Neural crest cell (in vitro differentiated cells): ENCODE measurements at regions not wholly inside any gene's neighbourhood (a gene's known extent, or its start where the extent isn't known, plus 50 kb on each side); places are given as distances from the start of the nearest gene placed in this dataset.

Experiments used
- DNase-seq: peaks from one replicate; pipeline ENCODE4 v3.0.0; 2021; ENCODE audit warnings: low read depth, mixed read lengths, low spot score
- H3K27ac Mint-ChIP-seq: one replicate; pipeline ENCODE4 v1.8.0; 2021; ENCODE audit warnings: mild to moderate bottlenecking, mixed read lengths; ENCODE audit not compliant: unreplicated experiment
- H3K27me3 Mint-ChIP-seq: 2 replicates; pipeline ENCODE4 v1.8.0; 2021; ENCODE audit warnings: low read depth, mild to moderate bottlenecking, mixed read lengths
- H3K36me3 Mint-ChIP-seq: 2 replicates; pipeline ENCODE4 v1.8.0; 2021; ENCODE audit warnings: low read depth, mild to moderate bottlenecking, mixed read lengths
- H3K4me1 Mint-ChIP-seq: 2 replicates; pipeline ENCODE4 v1.8.0; 2021; ENCODE audit warnings: mixed read lengths
- H3K4me3 Mint-ChIP-seq: one replicate; pipeline ENCODE4 v1.8.0; 2021; ENCODE audit warnings: mild to moderate bottlenecking, mixed read lengths
- H3K9me3 Mint-ChIP-seq: 2 replicates; pipeline ENCODE4 v1.8.0; 2021; ENCODE audit warnings: mixed read lengths
- TF ChIP-seq, protein P1 (sequence below): fragments of 200-600 bp; sonication (generic); conservative IDR thresholded peaks from 2 replicates; pipeline ENCODE4 v1.5.0; 2021; ENCODE audit warnings: antibody characterized with exemption, mild to moderate bottlenecking

DNA sequence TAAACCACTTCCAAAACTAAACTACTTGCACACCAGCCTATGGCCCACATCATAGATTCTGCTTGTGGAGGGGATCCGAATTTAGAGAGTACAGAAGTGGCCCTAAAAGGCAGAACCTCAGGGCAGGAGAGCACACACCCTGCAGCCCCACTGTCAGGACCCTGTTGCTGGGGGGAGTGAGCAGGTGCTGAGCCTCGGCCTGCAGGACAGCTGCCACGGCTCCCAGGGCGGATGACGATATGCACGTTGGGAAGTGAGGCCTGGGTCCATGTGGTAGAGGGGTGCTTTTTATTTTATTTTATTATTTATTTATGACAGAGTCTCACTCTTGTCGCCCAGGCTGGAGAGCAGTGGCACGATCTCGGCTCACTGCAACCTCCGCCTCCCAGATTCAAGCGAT is 73.5 kb downstream of the TNFAIP2 start:
- no peak overlapping the region for H3K27ac Mint-ChIP-seq
- TF ChIP-seq, protein P1, sequence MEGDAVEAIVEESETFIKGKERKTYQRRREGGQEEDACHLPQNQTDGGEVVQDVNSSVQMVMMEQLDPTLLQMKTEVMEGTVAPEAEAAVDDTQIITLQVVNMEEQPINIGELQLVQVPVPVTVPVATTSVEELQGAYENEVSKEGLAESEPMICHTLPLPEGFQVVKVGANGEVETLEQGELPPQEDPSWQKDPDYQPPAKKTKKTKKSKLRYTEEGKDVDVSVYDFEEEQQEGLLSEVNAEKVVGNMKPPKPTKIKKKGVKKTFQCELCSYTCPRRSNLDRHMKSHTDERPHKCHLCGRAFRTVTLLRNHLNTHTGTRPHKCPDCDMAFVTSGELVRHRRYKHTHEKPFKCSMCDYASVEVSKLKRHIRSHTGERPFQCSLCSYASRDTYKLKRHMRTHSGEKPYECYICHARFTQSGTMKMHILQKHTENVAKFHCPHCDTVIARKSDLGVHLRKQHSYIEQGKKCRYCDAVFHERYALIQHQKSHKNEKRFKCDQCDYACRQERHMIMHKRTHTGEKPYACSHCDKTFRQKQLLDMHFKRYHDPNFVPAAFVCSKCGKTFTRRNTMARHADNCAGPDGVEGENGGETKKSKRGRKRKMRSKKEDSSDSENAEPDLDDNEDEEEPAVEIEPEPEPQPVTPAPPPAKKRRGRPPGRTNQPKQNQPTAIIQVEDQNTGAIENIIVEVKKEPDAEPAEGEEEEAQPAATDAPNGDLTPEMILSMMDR: no peak
- no peak for DNase-seq
- peaks cover 14% of the 10 kb centered on the region for H3K27me3 Mint-ChIP-seq
- H3K9me3 Mint-ChIP-seq: peaks cover 10% of the 10 kb centered on the region
- no peak overlapping the region for H3K4me3 Mint-ChIP-seq
- H3K4me1 Mint-ChIP-seq: no peaks in the 10 kb centered on the region
- peaks cover 2% of the 10 kb centered on the region for H3K36me3 Mint-ChIP-seq

DNA sequence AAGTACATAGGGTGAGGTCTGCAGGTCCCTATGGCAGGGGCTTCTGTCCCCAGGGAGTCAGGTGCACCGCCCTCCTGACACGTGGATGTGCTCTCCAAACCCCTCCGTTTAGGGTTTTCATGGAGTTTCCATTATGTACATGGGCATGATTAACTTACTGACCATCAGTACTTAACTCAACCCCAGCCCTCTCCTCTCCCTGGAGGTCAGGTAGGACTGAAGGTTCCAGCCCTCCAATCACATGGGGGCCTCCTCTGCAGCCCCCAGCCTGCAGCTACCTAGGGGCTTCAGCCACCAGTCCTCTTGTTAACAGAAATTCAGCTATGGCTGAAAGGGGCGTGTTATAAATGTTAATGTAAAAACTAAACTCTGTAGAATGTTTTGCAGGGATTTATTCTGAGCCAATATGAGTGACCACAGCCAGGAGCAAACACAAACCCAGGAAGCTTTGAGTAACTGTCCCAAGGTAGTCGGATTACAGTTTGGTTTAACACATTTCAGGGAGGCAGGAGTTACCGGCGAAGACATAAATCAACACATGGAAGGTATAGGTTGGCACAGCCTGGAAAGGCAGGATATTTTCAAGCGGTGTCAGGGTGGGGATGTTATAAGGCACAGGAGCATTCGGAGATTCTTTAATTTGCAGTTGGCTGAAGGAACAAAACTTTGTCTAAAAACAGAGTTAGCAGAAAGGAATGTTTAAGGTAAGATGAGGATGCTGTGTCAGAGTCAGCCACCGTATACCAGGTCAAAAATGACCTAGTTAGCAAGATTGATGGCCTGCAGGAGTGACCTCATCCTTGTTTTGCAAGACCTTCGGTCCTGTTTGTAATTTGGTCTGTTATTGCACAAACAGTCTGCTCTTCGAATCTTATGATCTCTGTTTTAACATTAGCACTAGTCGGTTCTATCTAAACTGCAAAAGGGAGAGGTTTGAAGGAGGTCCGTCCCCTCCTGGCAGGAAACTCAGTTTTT is 75.2 kb downstream of the TNFAIP2 start:
- Mint-ChIP-seq H3K36me3 (peaks cover 3% of the 10 kb centered on the region), H3K4me1 (no peaks in the 10 kb centered on the region), H3K9me3 (peaks cover 6% of the 10 kb centered on the region), H3K4me3 (no peak overlapping the region), H3K27ac (no peak overlapping the region), H3K27me3 (peaks cover 5% of the 10 kb centered on the region)
- TF ChIP-seq, protein P1: no peak
- no peak for DNase-seq

DNA sequence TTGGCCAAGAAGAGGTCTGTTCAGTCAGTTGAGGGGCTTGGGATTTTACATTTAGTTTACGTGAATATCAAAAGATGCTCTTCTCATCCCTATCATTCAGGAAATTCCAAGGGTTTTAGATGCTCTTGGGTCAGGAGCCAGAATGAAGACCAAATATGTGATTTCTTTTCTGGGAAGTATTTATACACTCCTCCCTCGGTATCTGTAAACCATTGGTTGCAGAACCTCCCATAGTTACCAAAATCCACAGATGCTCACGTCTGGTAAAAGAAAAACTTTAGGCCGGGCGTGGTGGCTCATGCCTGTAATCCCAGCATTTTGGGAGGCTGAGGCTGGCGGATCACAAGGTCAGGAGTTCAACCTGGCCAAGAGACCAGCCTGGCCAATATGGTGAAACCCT is 75.9 kb downstream of the TNFAIP2 start:
- no peaks in the 10 kb centered on the region for H3K4me1 Mint-ChIP-seq
- peaks cover 7% of the 10 kb centered on the region for H3K36me3 Mint-ChIP-seq
- H3K9me3 Mint-ChIP-seq: peaks cover 8% of the 10 kb centered on the region
- DNase-seq: no peak
- TF ChIP-seq, protein P1: no peak
- peaks cover 10% of the 10 kb centered on the region for H3K27me3 Mint-ChIP-seq
- H3K27ac Mint-ChIP-seq: no peak overlapping the region
- H3K4me3 Mint-ChIP-seq: no peak overlapping the region

- DNase-seq: no peak
- H3K36me3 Mint-ChIP-seq: peaks cover 9% of the 10 kb centered on the region
- no peak overlapping the region for H3K27ac Mint-ChIP-seq
- peaks cover 1% of the 10 kb centered on the region for H3K4me1 Mint-ChIP-seq
- H3K9me3 Mint-ChIP-seq: peaks cover 5% of the 10 kb centered on the region
- peaks cover 30% of the 10 kb centered on the region for H3K27me3 Mint-ChIP-seq
- no peak overlapping the region for H3K4me3 Mint-ChIP-seq
- TF ChIP-seq, protein P1: no peak
These were observed 78.5 kb downstream of the TNFAIP2 start for GRCh38 chr14:103201801-103202200.

GRCh38 chr14:103204852-103205540 is 81.7 kb downstream of the TNFAIP2 start:
- Mint-ChIP-seq H3K4me3 (no peak overlapping the region), H3K27ac (no peak overlapping the region), H3K36me3 (peaks cover 9% of the 10 kb centered on the region), H3K27me3 (peaks cover 57% of the 10 kb centered on the region), H3K4me1 (peaks cover 13% of the 10 kb centered on the region), H3K9me3 (peaks cover 5% of the 10 kb centered on the region)
- TF ChIP-seq, protein P1: no peak
- DNase-seq: no peak
